A549 (cell line): ENCODE measurements at regions not wholly inside any gene's neighbourhood (a gene's known extent, or its start where the extent isn't known, plus 50 kb on each side); places are given as distances from the start of the nearest gene placed in this dataset.

Experiments
- ATAC-seq, 2 experiments: fragments of 200-7000 bp in 1 of 2; fragments of >200 bp in 1 of 2; cut with Nextera tagmentation in 1 of 2; cut with Tn5 transposase in 1 of 2; 3 replicates each; pipeline versions ENCODE4 v1.8.0 to v1.9.1; 2018 to 2020; ENCODE audit warnings: mild to moderate bottlenecking in 1 of 2, moderate library complexity in 1 of 2
- CTCF ChIA-PET: fragments of 300-600 bp; sonication (Branson Sonifier 250); formaldehyde crosslinking; extraction: SDS; loops from one replicate; lab custom pipeline; 2021; ENCODE audit warnings: antibody characterized with exemption, inconsistent platforms; lab: Yijun Ruan, JAX
- POLR2A ChIA-PET: fragments of 350-600 bp; formaldehyde crosslinking; extraction: SDS; loops from one replicate; lab custom pipeline; 2021; ENCODE audit warnings: antibody characterized with exemption, inconsistent platforms; lab: Yijun Ruan, JAX
- DNase-seq, 2 experiments: peaks; one replicate each; pipeline versions ENCODE4 v3.0.0 to v3.0.0-alpha.2; 2011 to 2016; ENCODE audit warnings: low read depth in 1 of 2, low spot score in 1 of 2
- FAIRE-seq: peaks from 2 replicates; lab custom pipeline; 2011; peaks lifted over from hg19 to GRCh38; lab: Jason Lieb, UNC
- H3K27ac ChIP-seq, 2 experiments: fragments of >200 bp; sonication (Bioruptor Twin); formaldehyde crosslinking; 3 replicates each; pipeline ENCODE4 v1.5.1; 2016 to 2017
- H3K4me1 ChIP-seq: fragments of >200 bp; sonication (Bioruptor Twin); formaldehyde crosslinking; 3 replicates; pipeline ENCODE4 v1.6.1; 2016
- H3K4me2 ChIP-seq: fragments of >200 bp; sonication (Bioruptor Twin); formaldehyde crosslinking; 3 replicates; pipeline ENCODE4 v1.6.1; 2016
- H3K4me3 ChIP-seq: fragments of >200 bp; sonication (Bioruptor Twin); formaldehyde crosslinking; 3 replicates; pipeline ENCODE4 v1.5.1; 2016
- H3K9me3 ChIP-seq: fragments of >200 bp; sonication (Bioruptor Twin); formaldehyde crosslinking; 3 replicates; pipeline ENCODE4 v1.6.1; 2016
- ATOH8 ChIP-seq: fragments of 250-450 bp; sonication (Bioruptor Pico); IDR thresholded peaks from 2 replicates; pipeline ENCODE4 v1.5.0; 2020; ENCODE audit warnings: low read depth, mild to moderate bottlenecking, moderate library complexity
- BCL3 ChIP-seq: fragments of >200 bp; sonication (Bioruptor Twin); formaldehyde crosslinking; IDR thresholded peaks from 3 replicates; pipeline ENCODE4 v1.6.1; 2016
- BHLHE40 ChIP-seq: IDR thresholded peaks from 2 replicates; pipeline ENCODE4 v1.6.1; 2012; ENCODE audit warnings: low read depth, low read length, inconsistent platforms
- CBX2 ChIP-seq: fragments of 200-600 bp; sonication (generic); IDR thresholded peaks from 2 replicates; pipeline ENCODE4 v1.6.1; 2016; ENCODE audit warnings: low read depth, mild to moderate bottlenecking, borderline replicate concordance
- CBX8 ChIP-seq: fragments of 200-600 bp; sonication (generic); IDR thresholded peaks from 2 replicates; pipeline ENCODE4 v1.6.1; 2016
- CHD2 ChIP-seq: fragments of 150-350 bp; IDR thresholded peaks from 2 replicates; pipeline ENCODE4 v1.6.1; 2014; ENCODE audit warnings: low read length; ENCODE audit not compliant: partially characterized antibody
- EHMT2 ChIP-seq: fragments of 200-600 bp; sonication (generic); IDR thresholded peaks from 2 replicates; pipeline ENCODE4 v1.6.1; 2016; ENCODE audit warnings: antibody characterized with exemption, low read depth, mild to moderate bottlenecking, moderate library complexity
- ELK1 ChIP-seq: fragments of 150-350 bp; IDR thresholded peaks from 2 replicates; pipeline ENCODE4 v1.6.1; 2014; ENCODE audit warnings: low read depth, mild to moderate bottlenecking, low read length
- EP300 ChIP-seq, 2 experiments: fragments of >200 bp; sonication (Bioruptor Twin); formaldehyde crosslinking; IDR thresholded peaks; 2 replicates in 1 of 2; 3 replicates in 1 of 2; pipeline ENCODE4 v1.6.1; 2016 to 2017
- FOSB ChIP-seq: fragments of 250-450 bp; sonication (Bioruptor Pico); IDR thresholded peaks from 2 replicates; pipeline ENCODE4 v1.5.0; 2020; ENCODE audit warnings: mild to moderate bottlenecking, moderate library complexity
- FOSL2 ChIP-seq, 2 experiments: fragments of 450-650 bp in 1 of 2; fragments of >200 bp in 1 of 2; sonication (Bioruptor Twin) in 1 of 2; formaldehyde crosslinking; IDR thresholded peaks; 2 replicates each; pipeline versions ENCODE4 v1.5.0 to v1.6.1; 2016 to 2020; ENCODE audit warnings: mild to moderate bottlenecking in 1 of 2, moderate library complexity in 1 of 2
- HES2 ChIP-seq: fragments of >200 bp; sonication (Bioruptor Twin); formaldehyde crosslinking; IDR thresholded peaks from 2 replicates; pipeline ENCODE4 v1.6.1; 2016
- HEYL ChIP-seq: fragments of 250-450 bp; sonication (Bioruptor Pico); IDR thresholded peaks from 2 replicates; pipeline ENCODE4 v1.8.0; 2021; ENCODE audit warnings: mild to moderate bottlenecking, moderate library complexity
- HOXA7 ChIP-seq: fragments of 250-450 bp; sonication (Bioruptor Pico); IDR thresholded peaks from 2 replicates; pipeline ENCODE4 v1.5.0; 2020; ENCODE audit warnings: mild to moderate bottlenecking, moderate library complexity
- HOXB5 ChIP-seq: fragments of 250-450 bp; sonication (Bioruptor Pico); IDR thresholded peaks from 2 replicates; pipeline ENCODE4 v1.5.0; 2020; ENCODE audit warnings: mild to moderate bottlenecking, moderate library complexity
- KDM5A ChIP-seq: fragments of 200-600 bp; sonication (generic); IDR thresholded peaks from 2 replicates; pipeline ENCODE4 v1.6.1; 2016; ENCODE audit warnings: antibody characterized with exemption, mild to moderate bottlenecking
- MAZ ChIP-seq: fragments of 150-350 bp; IDR thresholded peaks from 2 replicates; pipeline ENCODE4 v1.6.1; 2014; ENCODE audit warnings: antibody characterized with exemption, low read depth, low read length, borderline replicate concordance
- MYC ChIP-seq: IDR thresholded peaks from 2 replicates; pipeline ENCODE4 v1.6.1; 2012; ENCODE audit warnings: mild to moderate bottlenecking, inconsistent platforms, low read length, improper control_type of control experiment, borderline replicate concordance
- NPAS2 ChIP-seq: fragments of 250-450 bp; sonication (Bioruptor Pico); IDR thresholded peaks from 2 replicates; pipeline ENCODE4 v1.8.0; 2022; ENCODE audit warnings: mild to moderate bottlenecking, moderate library complexity, borderline replicate concordance
- PHF8 ChIP-seq: fragments of 200-600 bp; sonication (generic); IDR thresholded peaks from 2 replicates; pipeline ENCODE4 v1.6.1; 2016; ENCODE audit warnings: low read depth, mild to moderate bottlenecking, antibody characterized with exemption, moderate library complexity, borderline replicate concordance
- POLR2A ChIP-seq: IDR thresholded peaks from 2 replicates; pipeline ENCODE4 v1.6.1; 2012; ENCODE audit warnings: mild to moderate bottlenecking, low read length
- RCOR1 ChIP-seq: fragments of 150-350 bp; IDR thresholded peaks from 2 replicates; pipeline ENCODE4 v1.6.1; 2014; ENCODE audit warnings: antibody characterized with exemption, low read length, low read depth
- SMC3 ChIP-seq: fragments of >200 bp; sonication (Bioruptor Twin); formaldehyde crosslinking; IDR thresholded peaks from 3 replicates; pipeline ENCODE4 v1.6.1; 2018; ENCODE audit warnings: inconsistent platforms
- SREBF2 ChIP-seq: fragments of 450-650 bp; IDR thresholded peaks from 2 replicates; pipeline ENCODE4 v1.6.1; 2014; ENCODE audit warnings: mild to moderate bottlenecking, moderate library complexity
- ZNF302 ChIP-seq: fragments of 250-450 bp; sonication (Bioruptor Pico); IDR thresholded peaks from 2 replicates; pipeline ENCODE4 v1.9.0; 2021; ENCODE audit warnings: inconsistent platforms, mild to moderate bottlenecking, moderate library complexity
- TF ChIP-seq, protein P1 (sequence below): IDR thresholded peaks from 2 replicates; pipeline ENCODE4 v1.6.1; 2012
- TF ChIP-seq, protein P2 (sequence below): fragments of 200-600 bp; sonication (generic); IDR thresholded peaks from 2 replicates; pipeline ENCODE4 v1.6.1; 2016; ENCODE audit warnings: antibody characterized with exemption, mild to moderate bottlenecking, moderate library complexity

DNA sequence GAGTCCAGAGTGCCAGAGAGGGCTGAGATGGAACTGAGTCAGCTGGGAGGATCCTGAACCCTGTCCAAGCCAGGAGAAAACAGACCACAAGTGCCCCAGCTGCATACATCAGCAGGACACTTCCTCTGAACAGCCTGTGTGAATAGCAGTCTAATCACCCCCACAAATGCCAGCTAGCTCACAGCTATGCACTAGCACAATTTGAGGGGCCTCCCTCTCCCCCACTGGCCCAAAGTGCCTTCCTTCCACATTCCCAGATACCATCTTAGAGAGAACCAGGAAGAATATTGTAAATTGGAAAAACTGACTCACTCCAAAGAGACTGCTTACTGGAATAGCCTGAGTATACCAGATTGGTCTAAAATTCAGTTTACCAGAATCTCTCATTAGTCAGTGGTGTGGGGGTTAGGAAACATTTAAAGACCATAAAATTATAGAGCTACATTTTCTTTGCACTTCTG, 292.6 kb upstream of the KLF3 start:
- H3K27ac ChIP-seq: no peak overlapping the region
- H3K4me2 ChIP-seq: no peak overlapping the region
- CTCF ChIA-PET: no interaction called here
- H3K9me3 ChIP-seq: no peaks in the 10 kb centered on the region
- TF ChIP-seq FOSL2 (IDR thresholded peaks at IDR 0.05) (no peak), FOSL2 (CRISPR knock-in tag; IDR thresholded peaks at IDR 0.05) (no peak), CHD2 (no peak), EHMT2 (no peak), KDM5A (no peak), BHLHE40 (no peak), SMC3 (no peak), ELK1 (no peak), HES2 (no peak), ZNF302 (CRISPR knock-in tag) (no peak), FOSB (CRISPR knock-in tag) (no peak), MYC (no peak), ATOH8 (CRISPR knock-in tag) (no peak), RCOR1 (no peak), SREBF2 (no peak), HEYL (CRISPR knock-in tag) (no peak), PHF8 (no peak), MAZ (no peak), CBX2 (no peak), CBX8 (no peak)
- TF ChIP-seq, protein P1, sequence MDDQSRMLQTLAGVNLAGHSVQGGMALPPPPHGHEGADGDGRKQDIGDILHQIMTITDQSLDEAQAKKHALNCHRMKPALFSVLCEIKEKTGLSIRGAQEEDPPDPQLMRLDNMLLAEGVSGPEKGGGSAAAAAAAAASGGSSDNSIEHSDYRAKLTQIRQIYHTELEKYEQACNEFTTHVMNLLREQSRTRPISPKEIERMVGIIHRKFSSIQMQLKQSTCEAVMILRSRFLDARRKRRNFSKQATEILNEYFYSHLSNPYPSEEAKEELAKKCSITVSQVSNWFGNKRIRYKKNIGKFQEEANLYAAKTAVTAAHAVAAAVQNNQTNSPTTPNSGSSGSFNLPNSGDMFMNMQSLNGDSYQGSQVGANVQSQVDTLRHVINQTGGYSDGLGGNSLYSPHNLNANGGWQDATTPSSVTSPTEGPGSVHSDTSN: no peak
- no peak overlapping the region for H3K4me3 ChIP-seq
- ATAC-seq (no peak), FAIRE-seq (no peak), DNase-seq (no peak)
- POLR2A ChIA-PET: no interaction called here
- H3K4me1 ChIP-seq: no peaks in the 10 kb centered on the region

- DNase-seq (no peak), FAIRE-seq (no peak), ATAC-seq (no peak)
- Histone ChIP-seq H3K4me1 (no peaks in the 10 kb centered on the region), H3K27ac (no peak overlapping the region), H3K4me2 (no peak overlapping the region), H3K9me3 (no peaks in the 10 kb centered on the region), H3K4me3 (no peak overlapping the region)
- ChIA-PET CTCF (interaction anchor here (1.2 kb wide), 1 partner anchor 194 kb away, joined by 3 read pairs; no protein-coding TSS in a partner anchor), POLR2A (no interaction called here)
- TF ChIP-seq CBX2 (no peak), HOXA7 (CRISPR knock-in tag) (no peak), RCOR1 (no peak), EP300 (IDR thresholded peaks at IDR 0.05) (no peak), ATOH8 (CRISPR knock-in tag) (no peak), POLR2A (no peak), ZNF302 (CRISPR knock-in tag) (no peak), SMC3 (no peak), BCL3 (no peak), HOXB5 (no peak), NPAS2 (CRISPR knock-in tag) (no peak)
- TF ChIP-seq, protein P2, sequence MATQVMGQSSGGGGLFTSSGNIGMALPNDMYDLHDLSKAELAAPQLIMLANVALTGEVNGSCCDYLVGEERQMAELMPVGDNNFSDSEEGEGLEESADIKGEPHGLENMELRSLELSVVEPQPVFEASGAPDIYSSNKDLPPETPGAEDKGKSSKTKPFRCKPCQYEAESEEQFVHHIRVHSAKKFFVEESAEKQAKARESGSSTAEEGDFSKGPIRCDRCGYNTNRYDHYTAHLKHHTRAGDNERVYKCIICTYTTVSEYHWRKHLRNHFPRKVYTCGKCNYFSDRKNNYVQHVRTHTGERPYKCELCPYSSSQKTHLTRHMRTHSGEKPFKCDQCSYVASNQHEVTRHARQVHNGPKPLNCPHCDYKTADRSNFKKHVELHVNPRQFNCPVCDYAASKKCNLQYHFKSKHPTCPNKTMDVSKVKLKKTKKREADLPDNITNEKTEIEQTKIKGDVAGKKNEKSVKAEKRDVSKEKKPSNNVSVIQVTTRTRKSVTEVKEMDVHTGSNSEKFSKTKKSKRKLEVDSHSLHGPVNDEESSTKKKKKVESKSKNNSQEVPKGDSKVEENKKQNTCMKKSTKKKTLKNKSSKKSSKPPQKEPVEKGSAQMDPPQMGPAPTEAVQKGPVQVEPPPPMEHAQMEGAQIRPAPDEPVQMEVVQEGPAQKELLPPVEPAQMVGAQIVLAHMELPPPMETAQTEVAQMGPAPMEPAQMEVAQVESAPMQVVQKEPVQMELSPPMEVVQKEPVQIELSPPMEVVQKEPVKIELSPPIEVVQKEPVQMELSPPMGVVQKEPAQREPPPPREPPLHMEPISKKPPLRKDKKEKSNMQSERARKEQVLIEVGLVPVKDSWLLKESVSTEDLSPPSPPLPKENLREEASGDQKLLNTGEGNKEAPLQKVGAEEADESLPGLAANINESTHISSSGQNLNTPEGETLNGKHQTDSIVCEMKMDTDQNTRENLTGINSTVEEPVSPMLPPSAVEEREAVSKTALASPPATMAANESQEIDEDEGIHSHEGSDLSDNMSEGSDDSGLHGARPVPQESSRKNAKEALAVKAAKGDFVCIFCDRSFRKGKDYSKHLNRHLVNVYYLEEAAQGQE: no peak
These were observed 290.6 kb upstream of the KLF3 start for GRCh38 chr4:38373375-38373774.
